HG02852 (cell line): ENCODE measurements at regions not wholly inside any gene's neighbourhood (a gene's known extent, or its start where the extent isn't known, plus 50 kb on each side); places are given as distances from the start of the nearest gene placed in this dataset.
"Not testable (repeated sequence)": the region's sequence is repeated elsewhere in the genome, so short reads cannot be mapped to it uniquely, and the experiment has no call there.

Experiments used
- ATAC-seq: cut with Tn5 transposase; IDR thresholded peaks from one replicate; pipeline ENCODE4 v1.9.1; 2021; ENCODE audit warnings: mild to moderate bottlenecking, moderate library complexity; ENCODE audit not compliant: unreplicated experiment

GRCh38 chr5:2883771-2884170, 132.3 kb upstream of the IRX2 start:
- no peak for ATAC-seq

GRCh38 chr5:2879701-2880100, 128.2 kb upstream of the IRX2 start:
- no peak for ATAC-seq

- no peak for ATAC-seq
These were observed 126.0 kb upstream of the IRX2 start for GRCh38 chr5:2877522-2877921.

GRCh38 chr5:2876183-2876582, 124.7 kb upstream of the IRX2 start:
- no peak for ATAC-seq

- ATAC-seq: no peak
These were observed 122.6 kb upstream of the IRX2 start for GRCh38 chr5:2874099-2874498.

- no peak for ATAC-seq
These were observed 121.2 kb upstream of the IRX2 start for GRCh38 chr5:2872676-2873075.

- ATAC-seq: no peak
These were observed 119.8 kb upstream of the IRX2 start for GRCh38 chr5:2871282-2871681.

GRCh38 chr5:2869471-2869870, 118.0 kb upstream of the IRX2 start:
- no peak for ATAC-seq

- no peak for ATAC-seq
These were observed 116.0 kb upstream of the IRX2 start for GRCh38 chr5:2867373-2867933.

GRCh38 chr5:2866662-2867372, 115.3 kb upstream of the IRX2 start:
- ATAC-seq: no peak

- ATAC-seq: no peak
These were observed 114.4 kb upstream of the IRX2 start for GRCh38 chr5:2865856-2866255.

- ATAC-seq: no peak
These were observed 113.1 kb upstream of the IRX2 start for GRCh38 chr5:2864515-2865105.

- ATAC-seq: no peak
These were observed 112.4 kb upstream of the IRX2 start for GRCh38 chr5:2863675-2864433.

GRCh38 chr5:2863133-2863532, 111.7 kb upstream of the IRX2 start:
- ATAC-seq: no peak

- not testable (repeated sequence) for ATAC-seq
These were observed 110.7 kb upstream of the IRX2 start for GRCh38 chr5:2862176-2862575.

GRCh38 chr5:2861605-2862004, 110.1 kb upstream of the IRX2 start:
- ATAC-seq: no peak

- no peak for ATAC-seq
These were observed 108.6 kb upstream of the IRX2 start for GRCh38 chr5:2860101-2860500.

GRCh38 chr5:2857837-2858236, 106.4 kb upstream of the IRX2 start:
- no peak for ATAC-seq

GRCh38 chr5:2856206-2856605, 104.7 kb upstream of the IRX2 start:
- no peak for ATAC-seq

GRCh38 chr5:2852446-2852845, 101.0 kb upstream of the IRX2 start:
- ATAC-seq: no peak

- no peak for ATAC-seq
These were observed 100.4 kb upstream of the IRX2 start for GRCh38 chr5:2851895-2852294.

GRCh38 chr5:2849429-2849828, 98.0 kb upstream of the IRX2 start:
- ATAC-seq: no peak
